ENCODE measurements at regions not wholly inside any gene's neighbourhood (a gene's known extent, or its start where the extent isn't known, plus 50 kb on each side); places are given as distances from the start of the nearest gene placed in this dataset.

GRCh38 chr6:15875797-15876196, 213.0 kb upstream of the DTNBP1 start:
- H3K27ac Mint-ChIP-seq: peak overlapping the region; percentile 67
- no peak for DNase-seq (ENCODE audit: low spot score)
- intact Hi-C loops (cut with micrococcal nuclease): loop anchor here (1.0 to 5.0 kb wide), 6 partner anchors 26 to 184 kb away; no protein-coding TSS in a partner anchor
- H3K36me3 Mint-ChIP-seq (ENCODE audit: low read depth): no peaks in the 10 kb centered on the region
- peaks cover 62% of the 10 kb centered on the region for H3K4me1 Mint-ChIP-seq (ENCODE audit: low read depth)
- H3K9me3 Mint-ChIP-seq: no peaks in the 10 kb centered on the region
- H3K4me3 Mint-ChIP-seq (ENCODE audit: low read depth): no peak overlapping the region
- no peaks in the 10 kb centered on the region for H3K27me3 Mint-ChIP-seq (ENCODE audit: low read depth)

GRCh38 chr6:15874821-15875220, 212.0 kb upstream of the DTNBP1 start:
- peak overlapping the region; percentile 30 for H3K27ac Mint-ChIP-seq
- intact Hi-C loops (cut with micrococcal nuclease): loop anchor here (5.0 kb wide), 1 partner anchor 33 kb away; no protein-coding TSS in a partner anchor
- H3K4me1 Mint-ChIP-seq (ENCODE audit: low read depth): peaks cover 54% of the 10 kb centered on the region

GRCh38 chr6:15874326-15874725, 211.5 kb upstream of the DTNBP1 start:
- intact Hi-C loops (cut with micrococcal nuclease): no loop called here
- Mint-ChIP-seq H3K9me3 (no peaks in the 10 kb centered on the region), H3K36me3 (ENCODE audit: low read depth) (no peaks in the 10 kb centered on the region), H3K27me3 (ENCODE audit: low read depth) (peaks cover 3% of the 10 kb centered on the region), H3K27ac (peak overlapping the region; percentile 30), H3K4me1 (ENCODE audit: low read depth) (peaks cover 50% of the 10 kb centered on the region), H3K4me3 (ENCODE audit: low read depth) (no peak overlapping the region)
- DNase-seq (ENCODE audit: low spot score): no peak

More at GRCh38 chr6:15874821-15875220, 212.0 kb upstream of the DTNBP1 start:
- Mint-ChIP-seq H3K9me3 (no peaks in the 10 kb centered on the region), H3K27me3 (ENCODE audit: low read depth) (peaks cover 3% of the 10 kb centered on the region), H3K36me3 (ENCODE audit: low read depth) (no peaks in the 10 kb centered on the region), H3K4me3 (ENCODE audit: low read depth) (no peak overlapping the region)
- no peak for DNase-seq (ENCODE audit: low spot score)

GRCh38 chr6:15872241-15873103, 209.6 kb upstream of the DTNBP1 start:
- Mint-ChIP-seq H3K4me1 (ENCODE audit: low read depth) (peaks cover 38% of the 10 kb centered on the region), H3K4me3 (ENCODE audit: low read depth) (no peak overlapping the region), H3K27ac (no peak overlapping the region), H3K9me3 (no peaks in the 10 kb centered on the region), H3K36me3 (ENCODE audit: low read depth) (no peaks in the 10 kb centered on the region), H3K27me3 (ENCODE audit: low read depth) (peaks cover 3% of the 10 kb centered on the region)
- intact Hi-C loops (cut with micrococcal nuclease): no loop called here
- DNase-seq (ENCODE audit: low spot score): no peak

GRCh38 chr6:15871276-15871675, 208.4 kb upstream of the DTNBP1 start:
- no peak for DNase-seq (ENCODE audit: low spot score)
- Mint-ChIP-seq H3K27ac (no peak overlapping the region), H3K36me3 (ENCODE audit: low read depth) (no peaks in the 10 kb centered on the region), H3K4me1 (ENCODE audit: low read depth) (peaks cover 29% of the 10 kb centered on the region), H3K4me3 (ENCODE audit: low read depth) (no peak overlapping the region), H3K27me3 (ENCODE audit: low read depth) (peaks cover 3% of the 10 kb centered on the region), H3K9me3 (no peaks in the 10 kb centered on the region)
- intact Hi-C loops (cut with micrococcal nuclease): no loop called here

- intact Hi-C loops (cut with micrococcal nuclease): no loop called here
- H3K27ac Mint-ChIP-seq: no peak overlapping the region
- H3K9me3 Mint-ChIP-seq: no peaks in the 10 kb centered on the region
- DNase-seq (ENCODE audit: low spot score): no peak
- no peak overlapping the region for H3K4me3 Mint-ChIP-seq (ENCODE audit: low read depth)
- H3K4me1 Mint-ChIP-seq (ENCODE audit: low read depth): peaks cover 25% of the 10 kb centered on the region
- peaks cover 3% of the 10 kb centered on the region for H3K27me3 Mint-ChIP-seq (ENCODE audit: low read depth)
- H3K36me3 Mint-ChIP-seq (ENCODE audit: low read depth): peaks cover 4% of the 10 kb centered on the region
Measured at GRCh38 chr6:15870333-15871043, 207.7 kb upstream of the DTNBP1 start.

- Mint-ChIP-seq H3K27ac (no peak overlapping the region), H3K4me3 (ENCODE audit: low read depth) (no peak overlapping the region), H3K36me3 (ENCODE audit: low read depth) (peaks cover 4% of the 10 kb centered on the region), H3K4me1 (ENCODE audit: low read depth) (peaks cover 5% of the 10 kb centered on the region), H3K27me3 (ENCODE audit: low read depth) (peaks cover 1% of the 10 kb centered on the region), H3K9me3 (no peaks in the 10 kb centered on the region)
- intact Hi-C loops (cut with micrococcal nuclease): no loop called here
- DNase-seq (ENCODE audit: low spot score): no peak
Measured at GRCh38 chr6:15864708-15865062, 201.9 kb upstream of the DTNBP1 start.

- Mint-ChIP-seq H3K4me3 (ENCODE audit: low read depth) (no peak overlapping the region), H3K4me1 (ENCODE audit: low read depth) (peaks cover 5% of the 10 kb centered on the region), H3K9me3 (no peaks in the 10 kb centered on the region), H3K27ac (peak overlapping the region; percentile 66), H3K27me3 (ENCODE audit: low read depth) (peaks cover 1% of the 10 kb centered on the region), H3K36me3 (ENCODE audit: low read depth) (peaks cover 4% of the 10 kb centered on the region)
- no peak for DNase-seq (ENCODE audit: low spot score)
- intact Hi-C loops (cut with micrococcal nuclease): no loop called here
Measured at GRCh38 chr6:15864038-15864707, 201.3 kb upstream of the DTNBP1 start.

GRCh38 chr6:15862810-15863209, 200.0 kb upstream of the DTNBP1 start:
- intact Hi-C loops (cut with micrococcal nuclease): no loop called here

GRCh38 chr6:15861486-15861885, 198.7 kb upstream of the DTNBP1 start:
- peaks cover 5% of the 10 kb centered on the region for H3K4me1 Mint-ChIP-seq (ENCODE audit: low read depth)
- H3K36me3 Mint-ChIP-seq (ENCODE audit: low read depth): peaks cover 4% of the 10 kb centered on the region
- no peaks in the 10 kb centered on the region for H3K9me3 Mint-ChIP-seq
- no peak for DNase-seq (ENCODE audit: low spot score)
- peaks cover 5% of the 10 kb centered on the region for H3K27me3 Mint-ChIP-seq (ENCODE audit: low read depth)
- no peak overlapping the region for H3K4me3 Mint-ChIP-seq (ENCODE audit: low read depth)
- intact Hi-C loops (cut with micrococcal nuclease): no loop called here
- H3K27ac Mint-ChIP-seq: no peak overlapping the region

More at GRCh38 chr6:15862810-15863209, 200.0 kb upstream of the DTNBP1 start:
- no peak for DNase-seq (ENCODE audit: low spot score)
- Mint-ChIP-seq H3K4me3 (ENCODE audit: low read depth) (no peak overlapping the region), H3K4me1 (ENCODE audit: low read depth) (peaks cover 5% of the 10 kb centered on the region), H3K9me3 (no peaks in the 10 kb centered on the region), H3K27me3 (ENCODE audit: low read depth) (peaks cover 5% of the 10 kb centered on the region), H3K36me3 (ENCODE audit: low read depth) (peaks cover 4% of the 10 kb centered on the region), H3K27ac (no peak overlapping the region)

- Mint-ChIP-seq H3K27ac (no peak overlapping the region), H3K9me3 (no peaks in the 10 kb centered on the region), H3K27me3 (ENCODE audit: low read depth) (peaks cover 4% of the 10 kb centered on the region), H3K4me3 (ENCODE audit: low read depth) (no peak overlapping the region), H3K4me1 (ENCODE audit: low read depth) (peaks cover 9% of the 10 kb centered on the region), H3K36me3 (ENCODE audit: low read depth) (no peaks in the 10 kb centered on the region)
- intact Hi-C loops (cut with micrococcal nuclease): no loop called here
- no peak for DNase-seq (ENCODE audit: low spot score)
Measured at GRCh38 chr6:15854826-15855710, 192.2 kb upstream of the DTNBP1 start.

- peaks cover 4% of the 10 kb centered on the region for H3K27me3 Mint-ChIP-seq (ENCODE audit: low read depth)
- intact Hi-C loops (cut with micrococcal nuclease): no loop called here
- H3K4me1 Mint-ChIP-seq (ENCODE audit: low read depth): peaks cover 9% of the 10 kb centered on the region
- H3K9me3 Mint-ChIP-seq: no peaks in the 10 kb centered on the region
- H3K27ac Mint-ChIP-seq: no peak overlapping the region
- no peak for DNase-seq (ENCODE audit: low spot score)
- H3K36me3 Mint-ChIP-seq (ENCODE audit: low read depth): no peaks in the 10 kb centered on the region
- H3K4me3 Mint-ChIP-seq (ENCODE audit: low read depth): no peak overlapping the region
Measured at GRCh38 chr6:15854378-15854777, 191.6 kb upstream of the DTNBP1 start.

All from activated T-helper 2 cell treated with anti-CD3 and anti-CD28 coated beads, Interferon-gamma antibody, Interleukin-2, Interleukin-4, amounts not matched to agents 10 μg/mL and 5 μg/mL and 100 μg/mL, durations not matched to agents 14 hours and 24 hours and 36 hours (primary cell).